Occipital lobe (tissue), 1 donor: ENCODE measurements at regions not wholly inside any gene's neighbourhood (a gene's known extent, or its start where the extent isn't known, plus 50 kb on each side); places are given as distances from the start of the nearest gene placed in this dataset.
A peak's percentile ranks its signal among the peaks of the same experiment; 100 is the strongest.

Source experiments
- DNase-seq: peaks from one replicate; lab custom pipeline; 2025; lab: John Stamatoyannopoulos, UW

DNA sequence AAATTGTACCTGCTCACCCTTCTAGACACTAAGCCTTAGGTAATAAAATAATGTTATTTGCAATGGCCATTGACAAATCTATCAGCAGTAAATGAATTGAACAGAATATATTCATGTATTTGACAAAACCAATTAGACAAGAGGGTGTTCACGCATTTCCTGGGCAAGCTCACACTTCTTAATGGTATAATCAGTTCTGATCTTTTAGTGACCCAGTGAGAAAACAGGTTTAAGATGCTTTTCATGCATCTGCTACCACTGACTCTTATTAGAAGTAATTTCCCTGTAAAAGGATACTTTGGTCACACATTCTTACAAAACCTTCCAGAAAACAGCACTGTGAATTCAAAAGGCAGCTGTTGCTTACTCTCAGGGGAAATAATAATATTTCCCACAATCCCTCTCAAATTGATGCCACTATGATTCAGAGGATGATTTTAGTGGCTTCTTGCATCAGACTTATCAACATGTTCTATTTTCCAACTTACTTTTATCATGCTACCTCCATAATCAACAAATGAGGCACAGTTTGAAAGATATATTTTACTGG is 313.9 kb upstream of the NWD2 start:
- no peak for DNase-seq

- DNase-seq = peak; percentile 10
These were observed 300.3 kb upstream of the NWD2 start for GRCh38 chr4:36944232-36944631.

DNA sequence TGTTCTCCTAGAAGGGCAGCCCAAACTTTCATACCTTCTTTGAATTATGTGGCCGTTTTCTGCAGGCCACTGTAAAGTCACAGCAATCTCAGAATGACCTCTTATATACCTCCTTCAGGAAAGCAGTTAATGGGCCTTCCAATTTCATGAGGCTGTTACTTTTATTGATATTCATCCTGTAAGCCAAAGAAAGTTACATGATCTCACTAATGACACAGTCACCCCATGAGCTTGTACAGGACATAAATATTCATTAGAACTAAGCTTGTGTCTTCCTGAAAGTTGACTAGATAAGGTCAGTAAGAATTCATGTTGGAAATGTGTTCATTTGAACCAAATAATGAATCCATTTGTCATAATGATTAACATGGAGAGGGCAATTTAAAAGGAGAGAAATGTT is 283.1 kb upstream of the NWD2 start:
- DNase-seq = no peak

- DNase-seq = no peak
These were observed 277.6 kb upstream of the NWD2 start for GRCh38 chr4:36966756-36967460.

- DNase-seq = no peak
These were observed 265.0 kb upstream of the NWD2 start for GRCh38 chr4:36979533-36979932.

DNA sequence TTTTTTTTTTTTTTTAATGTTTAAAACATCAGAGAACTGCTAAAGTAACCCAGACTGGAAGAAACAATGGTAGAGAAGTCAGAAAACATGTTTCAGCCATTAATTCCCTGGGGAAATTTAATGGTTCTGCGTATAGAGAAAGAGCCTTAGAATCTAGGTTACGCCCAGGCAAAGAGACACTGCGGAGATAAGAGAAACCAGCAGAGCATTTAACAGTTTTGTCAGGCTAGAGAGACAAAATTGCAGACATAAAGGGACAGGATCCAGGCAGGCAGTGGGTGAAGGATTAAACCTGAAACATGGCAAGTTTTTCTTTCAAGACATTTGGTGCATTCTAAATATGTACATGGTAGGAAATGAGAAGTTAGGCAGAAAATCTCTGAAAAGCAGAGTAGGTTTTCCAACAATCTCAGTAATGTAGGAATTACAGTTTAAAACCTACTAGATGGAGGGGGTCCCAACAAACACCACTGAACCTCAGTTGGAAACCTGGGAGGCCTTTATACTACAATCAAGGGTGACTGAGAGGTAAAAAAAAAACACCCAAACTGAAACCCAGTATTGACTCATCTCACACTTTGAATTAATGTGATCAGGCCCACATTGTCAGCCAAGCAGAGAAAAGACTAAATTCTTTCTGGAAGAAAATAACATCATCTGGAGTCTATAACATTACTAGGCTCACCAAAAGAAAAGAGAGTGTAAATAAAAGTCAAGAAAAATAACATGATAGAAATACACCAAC is 254.2 kb upstream of the NWD2 start:
- DNase-seq = no peak

DNA sequence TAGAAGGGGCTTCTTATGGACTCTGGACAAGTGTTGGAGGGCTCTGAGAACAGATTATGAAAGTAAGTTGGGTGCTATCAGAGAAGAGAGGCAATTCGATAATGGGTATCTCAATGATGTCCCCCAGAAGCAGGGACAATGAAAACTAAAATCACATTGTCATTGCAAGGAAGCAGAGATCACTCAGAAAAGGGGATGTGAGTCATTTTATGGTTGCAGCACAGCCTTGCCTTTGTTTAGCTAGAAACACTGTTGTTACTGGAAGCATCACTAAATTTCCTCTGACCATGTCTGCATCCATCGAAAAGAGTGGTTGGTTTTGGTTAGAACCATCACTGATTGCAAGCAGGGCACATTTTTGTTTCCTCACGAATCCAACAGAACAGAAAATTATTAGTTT is 246.8 kb upstream of the NWD2 start:
- DNase-seq = no peak

GRCh38 chr4:37000281-37000680 is 244.3 kb upstream of the NWD2 start:
- no peak for DNase-seq

DNA sequence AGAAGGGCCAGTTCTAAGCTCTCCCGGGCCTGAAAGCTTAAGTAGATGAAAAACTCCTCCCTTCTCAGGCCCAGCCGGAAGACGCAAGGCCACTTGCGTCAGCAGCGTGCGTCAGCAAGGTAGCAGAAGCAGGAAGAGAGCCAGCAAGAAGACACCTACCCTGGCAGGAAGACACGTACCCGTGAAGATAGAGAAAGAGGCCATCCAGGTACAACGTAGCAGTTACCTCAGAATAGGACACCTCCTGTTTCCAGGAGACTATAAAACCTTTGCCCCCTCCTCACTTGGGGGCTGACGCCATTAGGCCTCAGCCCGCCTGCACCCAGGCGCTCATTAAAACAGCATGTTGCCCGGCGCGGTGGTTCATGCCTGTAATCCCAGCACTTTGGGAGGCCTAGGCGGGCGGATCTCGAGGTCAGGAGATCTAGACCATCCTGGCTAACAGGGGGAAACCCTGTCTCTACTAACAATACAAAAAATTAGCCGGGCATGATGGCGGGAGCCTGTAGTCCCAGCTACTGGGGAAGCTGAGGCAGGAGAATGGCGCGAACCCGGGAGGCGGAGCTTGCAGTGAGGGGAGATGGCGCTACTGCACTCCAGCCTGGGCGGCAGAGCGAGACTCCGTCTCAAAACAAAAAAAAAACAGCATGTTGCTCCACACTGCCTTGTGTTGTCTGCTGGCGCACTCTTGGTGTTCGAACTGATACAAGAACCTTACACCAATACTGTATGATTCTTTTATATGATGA is 242.7 kb upstream of the NWD2 start:
- no peak for DNase-seq

DNA sequence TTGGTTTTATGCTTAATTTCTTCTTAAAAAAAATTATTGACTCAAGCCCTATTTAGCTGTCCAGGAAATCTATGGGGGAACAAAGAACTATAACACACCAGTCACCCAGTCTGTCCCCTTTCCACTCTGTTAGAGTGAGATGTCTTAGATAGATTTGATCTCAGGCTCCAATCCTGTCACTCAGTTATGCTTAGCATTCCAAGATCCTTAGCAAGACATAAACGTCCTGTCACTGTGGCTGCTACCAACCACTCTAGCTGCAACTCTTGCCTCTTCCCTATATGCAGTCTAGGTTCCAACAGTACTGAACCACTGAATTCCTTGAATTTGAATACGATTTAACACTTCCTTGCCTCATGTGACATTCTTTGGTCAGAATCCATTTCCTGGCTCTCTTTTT is 241.9 kb upstream of the NWD2 start:
- no peak for DNase-seq

- no peak for DNase-seq
These were observed 236.3 kb upstream of the NWD2 start for GRCh38 chr4:37008199-37008598.

DNA sequence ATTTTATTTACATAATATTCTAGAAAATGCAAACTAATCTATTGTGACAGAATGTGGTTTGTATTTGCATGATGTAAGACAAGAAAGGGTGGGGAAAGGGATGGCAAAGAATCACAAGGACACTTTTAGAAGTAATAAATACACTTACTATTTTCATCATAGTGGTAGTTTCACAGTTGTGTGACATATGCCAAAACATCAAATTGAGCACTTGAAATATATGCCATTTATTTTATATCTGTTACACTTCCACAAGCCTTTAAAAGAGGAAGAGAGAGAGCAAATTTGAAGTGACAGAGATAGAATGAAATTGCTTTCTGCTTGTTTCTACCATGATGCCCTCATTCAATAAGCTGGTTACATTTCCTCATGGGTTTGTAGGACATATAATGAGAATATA is 230.0 kb upstream of the NWD2 start:
- DNase-seq = no peak

DNA sequence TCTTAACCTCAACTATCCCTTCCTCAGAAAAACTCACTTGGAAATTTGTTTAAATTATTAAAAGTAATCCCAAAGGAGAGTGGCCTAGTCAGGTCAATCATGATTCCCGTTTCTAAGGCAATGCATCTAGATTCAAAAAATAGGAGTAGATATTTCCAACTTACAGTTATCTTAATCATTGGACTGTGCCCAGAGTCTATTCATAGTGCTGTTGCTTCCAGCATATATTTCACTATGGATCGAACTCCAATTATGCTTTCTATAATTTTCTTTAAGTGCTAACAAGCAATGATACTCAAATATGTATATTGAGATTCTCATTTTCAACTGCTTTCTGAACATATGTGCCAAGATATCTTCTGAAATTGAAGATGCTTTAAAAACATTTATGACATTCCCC is 229.2 kb upstream of the NWD2 start:
- no peak for DNase-seq

GRCh38 chr4:37023504-37023903 is 221.0 kb upstream of the NWD2 start:
- no peak for DNase-seq

- no peak for DNase-seq
These were observed 220.5 kb upstream of the NWD2 start for GRCh38 chr4:37023996-37024395.

DNA sequence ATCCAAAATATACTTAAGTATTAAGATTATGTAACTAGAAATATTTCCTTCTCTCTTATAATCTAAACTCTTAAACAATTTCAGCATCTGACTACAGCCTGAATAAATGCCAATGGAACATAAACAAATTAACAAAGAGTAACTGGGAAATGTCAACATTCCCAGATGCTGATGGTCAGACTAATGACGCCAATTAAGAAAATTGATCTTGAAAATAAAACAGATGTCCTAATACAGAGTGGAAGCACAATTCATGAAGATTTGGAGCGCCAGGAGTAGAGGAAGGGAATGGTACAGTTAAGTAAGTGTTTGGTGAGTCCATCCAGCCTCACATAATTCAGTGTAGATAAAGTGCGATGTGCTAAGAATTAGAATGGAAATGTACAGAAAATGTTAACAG is 203.7 kb upstream of the NWD2 start:
- DNase-seq = no peak

DNA sequence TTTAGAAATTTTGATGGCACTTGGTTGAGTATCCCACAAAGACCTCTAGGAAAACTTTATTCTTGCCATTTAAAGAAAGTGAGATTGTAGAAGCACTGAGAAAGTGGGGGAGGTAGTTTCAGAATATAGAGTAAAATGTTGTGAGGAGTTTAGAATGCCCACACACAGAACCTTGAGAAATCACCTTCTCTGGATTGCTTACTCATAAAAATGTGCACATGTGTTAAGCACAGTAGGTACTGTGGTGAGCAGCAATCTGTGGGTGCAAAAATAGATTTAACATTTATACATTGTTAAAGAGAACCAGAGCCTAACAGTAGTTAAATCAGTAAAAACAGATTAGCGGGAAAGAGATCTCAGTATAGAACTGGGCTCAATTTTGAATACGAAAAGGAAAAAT is 201.2 kb upstream of the NWD2 start:
- DNase-seq = no peak

- no peak for DNase-seq
These were observed 193.4 kb upstream of the NWD2 start for GRCh38 chr4:37051111-37051510.

DNA sequence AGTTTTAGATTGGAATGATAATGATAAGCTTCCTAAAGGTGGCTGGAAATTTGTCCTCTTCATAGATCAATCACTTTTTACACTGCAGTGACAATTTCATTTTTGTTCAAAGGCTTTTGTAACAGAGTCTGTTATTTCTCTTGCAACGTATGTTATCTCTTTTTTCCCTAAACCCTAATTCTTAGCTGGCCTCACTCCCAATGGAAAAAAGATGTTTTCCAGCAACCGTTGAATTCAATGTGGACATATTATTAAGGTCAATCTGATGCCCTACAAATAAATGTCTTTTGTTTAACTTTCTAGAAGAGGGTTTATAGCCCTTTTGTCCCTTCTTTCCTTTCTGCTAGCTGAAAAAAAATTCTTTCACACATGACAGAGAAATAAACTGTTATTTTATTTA is 192.7 kb upstream of the NWD2 start:
- no peak for DNase-seq

DNA sequence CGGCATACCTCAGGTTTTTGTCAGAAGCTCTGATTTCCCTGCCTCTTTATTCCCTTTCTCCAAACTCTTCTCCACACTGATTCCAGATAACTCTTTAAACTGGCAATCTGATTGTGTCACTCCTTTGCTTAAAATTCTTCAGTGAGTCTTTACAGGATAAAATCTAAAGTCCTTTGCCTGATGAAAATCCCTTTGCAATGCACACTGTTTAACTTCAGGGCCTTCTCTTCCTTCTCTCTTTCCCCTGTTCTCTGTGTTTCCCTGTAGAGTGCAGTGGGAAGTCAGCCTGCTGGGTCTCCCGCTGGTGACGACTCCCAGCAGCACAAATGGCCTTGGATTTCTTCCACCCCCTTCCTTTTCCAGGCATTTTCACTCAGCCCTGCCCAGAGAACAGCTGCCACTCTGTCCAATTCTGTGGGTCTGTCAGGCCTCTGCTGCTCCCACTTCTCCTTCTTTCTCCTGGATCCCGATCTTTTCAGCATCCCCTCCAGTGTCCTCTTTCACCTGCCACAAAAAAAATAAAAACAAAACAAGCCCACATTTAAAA is 189.9 kb upstream of the NWD2 start:
- no peak for DNase-seq

DNA sequence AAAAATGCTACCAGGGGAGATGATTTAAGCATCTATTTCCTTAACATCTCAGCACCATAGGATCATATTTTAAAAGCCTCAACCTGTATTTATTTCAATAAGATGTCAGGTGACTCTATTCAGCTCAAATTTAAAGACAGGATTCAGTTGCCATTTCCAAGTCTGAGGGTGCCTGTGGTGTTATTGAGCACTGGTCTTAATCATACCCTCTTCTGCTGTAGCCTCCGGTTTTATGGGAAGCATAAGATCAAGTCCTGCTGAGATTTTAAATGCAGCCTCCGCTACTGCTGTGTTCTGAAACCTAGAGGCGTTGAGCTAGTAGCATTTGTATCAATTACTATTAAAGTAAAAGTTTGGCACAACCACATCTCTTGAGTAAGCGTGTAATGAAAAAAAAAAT is 185.7 kb upstream of the NWD2 start:
- no peak for DNase-seq

GRCh38 chr4:37066159-37066558 is 178.4 kb upstream of the NWD2 start:
- no peak for DNase-seq
